ENCODE measurements at regions not wholly inside any gene's neighbourhood (a gene's known extent, or its start where the extent isn't known, plus 50 kb on each side); places are given as distances from the start of the nearest gene placed in this dataset.

DNA sequence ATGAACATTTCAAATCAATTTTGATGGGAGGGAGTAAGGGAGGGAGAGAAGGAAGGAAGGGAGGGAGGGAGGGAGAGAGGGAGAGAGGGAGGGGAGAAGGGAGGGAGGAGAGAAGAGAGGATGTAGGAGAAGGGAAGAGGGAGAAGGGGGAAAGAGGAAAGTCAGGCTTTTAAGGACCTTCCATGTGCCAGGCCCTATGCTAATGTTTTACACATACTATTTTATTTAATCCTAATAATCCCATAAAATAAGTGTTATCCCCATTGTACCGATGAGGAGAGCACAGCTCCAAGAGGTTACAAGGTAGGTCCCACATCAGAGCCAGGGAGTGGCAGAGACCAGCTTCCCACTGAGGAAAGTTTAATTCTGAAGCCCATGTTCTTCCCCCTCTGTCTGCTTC, 341.9 kb downstream of the RAB28 start (continued):
- TF ChIP-seq, protein P1, sequence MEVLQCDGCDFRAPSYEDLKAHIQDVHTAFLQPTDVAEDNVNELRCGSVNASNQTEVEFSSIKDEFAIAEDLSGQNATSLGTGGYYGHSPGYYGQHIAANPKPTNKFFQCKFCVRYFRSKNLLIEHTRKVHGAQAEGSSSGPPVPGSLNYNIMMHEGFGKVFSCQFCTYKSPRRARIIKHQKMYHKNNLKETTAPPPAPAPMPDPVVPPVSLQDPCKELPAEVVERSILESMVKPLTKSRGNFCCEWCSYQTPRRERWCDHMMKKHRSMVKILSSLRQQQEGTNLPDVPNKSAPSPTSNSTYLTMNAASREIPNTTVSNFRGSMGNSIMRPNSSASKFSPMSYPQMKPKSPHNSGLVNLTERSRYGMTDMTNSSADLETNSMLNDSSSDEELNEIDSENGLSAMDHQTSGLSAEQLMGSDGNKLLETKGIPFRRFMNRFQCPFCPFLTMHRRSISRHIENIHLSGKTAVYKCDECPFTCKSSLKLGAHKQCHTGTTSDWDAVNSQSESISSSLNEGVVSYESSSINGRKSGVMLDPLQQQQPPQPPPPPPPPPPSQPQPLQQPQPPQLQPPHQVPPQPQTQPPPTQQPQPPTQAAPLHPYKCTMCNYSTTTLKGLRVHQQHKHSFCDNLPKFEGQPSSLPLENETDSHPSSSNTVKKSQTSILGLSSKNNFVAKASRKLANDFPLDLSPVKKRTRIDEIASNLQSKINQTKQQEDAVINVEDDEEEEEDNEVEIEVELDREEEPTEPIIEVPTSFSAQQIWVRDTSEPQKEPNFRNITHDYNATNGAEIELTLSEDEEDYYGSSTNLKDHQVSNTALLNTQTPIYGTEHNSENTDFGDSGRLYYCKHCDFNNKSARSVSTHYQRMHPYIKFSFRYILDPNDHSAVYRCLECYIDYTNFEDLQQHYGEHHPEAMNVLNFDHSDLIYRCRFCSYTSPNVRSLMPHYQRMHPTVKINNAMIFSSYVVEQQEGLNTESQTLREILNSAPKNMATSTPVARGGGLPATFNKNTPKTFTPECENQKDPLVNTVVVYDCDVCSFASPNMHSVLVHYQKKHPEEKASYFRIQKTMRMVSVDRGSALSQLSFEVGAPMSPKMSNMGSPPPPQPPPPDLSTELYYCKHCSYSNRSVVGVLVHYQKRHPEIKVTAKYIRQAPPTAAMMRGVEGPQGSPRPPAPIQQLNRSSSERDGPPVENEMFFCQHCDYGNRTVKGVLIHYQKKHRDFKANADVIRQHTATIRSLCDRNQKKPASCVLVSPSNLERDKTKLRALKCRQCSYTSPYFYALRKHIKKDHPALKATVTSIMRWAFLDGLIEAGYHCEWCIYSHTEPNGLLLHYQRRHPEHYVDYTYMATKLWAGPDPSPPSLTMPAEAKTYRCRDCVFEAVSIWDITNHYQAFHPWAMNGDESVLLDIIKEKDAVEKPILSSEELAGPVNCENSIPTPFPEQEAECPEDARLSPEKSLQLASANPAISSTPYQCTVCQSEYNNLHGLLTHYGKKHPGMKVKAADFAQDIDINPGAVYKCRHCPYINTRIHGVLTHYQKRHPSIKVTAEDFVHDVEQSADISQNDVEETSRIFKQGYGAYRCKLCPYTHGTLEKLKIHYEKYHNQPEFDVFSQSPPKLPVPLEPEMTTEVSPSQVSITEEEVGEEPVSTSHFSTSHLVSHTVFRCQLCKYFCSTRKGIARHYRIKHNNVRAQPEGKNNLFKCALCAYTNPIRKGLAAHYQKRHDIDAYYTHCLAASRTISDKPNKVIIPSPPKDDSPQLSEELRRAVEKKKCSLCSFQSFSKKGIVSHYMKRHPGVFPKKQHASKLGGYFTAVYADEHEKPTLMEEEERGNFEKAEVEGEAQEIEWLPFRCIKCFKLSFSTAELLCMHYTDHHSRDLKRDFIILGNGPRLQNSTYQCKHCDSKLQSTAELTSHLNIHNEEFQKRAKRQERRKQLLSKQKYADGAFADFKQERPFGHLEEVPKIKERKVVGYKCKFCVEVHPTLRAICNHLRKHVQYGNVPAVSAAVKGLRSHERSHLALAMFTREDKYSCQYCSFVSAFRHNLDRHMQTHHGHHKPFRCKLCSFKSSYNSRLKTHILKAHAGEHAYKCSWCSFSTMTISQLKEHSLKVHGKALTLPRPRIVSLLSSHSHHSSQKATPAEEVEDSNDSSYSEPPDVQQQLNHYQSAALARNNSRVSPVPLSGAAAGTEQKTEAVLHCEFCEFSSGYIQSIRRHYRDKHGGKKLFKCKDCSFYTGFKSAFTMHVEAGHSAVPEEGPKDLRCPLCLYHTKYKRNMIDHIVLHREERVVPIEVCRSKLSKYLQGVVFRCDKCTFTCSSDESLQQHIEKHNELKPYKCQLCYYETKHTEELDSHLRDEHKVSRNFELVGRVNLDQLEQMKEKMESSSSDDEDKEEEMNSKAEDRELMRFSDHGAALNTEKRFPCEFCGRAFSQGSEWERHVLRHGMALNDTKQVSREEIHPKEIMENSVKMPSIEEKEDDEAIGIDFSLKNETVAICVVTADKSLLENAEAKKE (CRISPR knock-in tag; IDR thresholded peaks at IDR 0.05) = no peak

DNA sequence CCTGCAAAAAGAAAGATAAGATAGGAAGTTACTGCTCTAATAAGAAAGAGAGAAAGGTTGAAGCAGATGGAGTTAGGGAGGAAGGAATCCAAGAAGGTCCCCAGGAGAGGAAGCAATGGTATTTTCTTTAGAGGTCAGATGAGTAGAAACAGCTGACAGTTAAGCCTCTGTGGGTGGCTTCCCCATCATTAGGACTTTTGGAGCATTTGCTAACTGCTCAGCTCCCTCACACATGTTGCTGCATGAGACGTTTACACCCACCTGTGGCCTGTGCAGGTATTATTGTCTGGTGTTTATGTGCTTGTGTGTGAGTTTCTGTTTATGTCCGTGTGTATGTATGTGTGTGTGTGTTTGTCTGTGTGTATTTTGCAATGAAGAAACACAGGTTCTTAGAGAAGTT, 346.8 kb downstream of the RAB28 start:
- H3F3A ChIP-seq (replicated peaks; ENCODE audit: low read depth) = no peaks in the 10 kb centered on the region
- DNase-seq (ENCODE audit: low spot score) = no peak
- H3K4me2 ChIP-seq = no peak overlapping the region
- no peaks in the 10 kb centered on the region; the same call in 2 of the 3 replicates for H3K9me3 Mint-ChIP-seq
- H3K4me3 ChIP-seq = no peak overlapping the region
- no peak overlapping the region for H3K27ac ChIP-seq (ENCODE audit: low read depth)
- no peaks in the 10 kb centered on the region for H3K9me2 ChIP-seq (ENCODE audit: insufficient read depth)
- H3K4me3 Mint-ChIP-seq = no peak overlapping the region
- H3K27me3 ChIP-seq (ENCODE audit: insufficient read depth) = no peaks in the 10 kb centered on the region
- H3K27me3 Mint-ChIP-seq (ENCODE audit: insufficient read depth, low read depth, poor library complexity) = no peaks in the 10 kb centered on the region
- no peak overlapping the region for H2AFZ ChIP-seq
- TF ChIP-seq, protein P2, sequence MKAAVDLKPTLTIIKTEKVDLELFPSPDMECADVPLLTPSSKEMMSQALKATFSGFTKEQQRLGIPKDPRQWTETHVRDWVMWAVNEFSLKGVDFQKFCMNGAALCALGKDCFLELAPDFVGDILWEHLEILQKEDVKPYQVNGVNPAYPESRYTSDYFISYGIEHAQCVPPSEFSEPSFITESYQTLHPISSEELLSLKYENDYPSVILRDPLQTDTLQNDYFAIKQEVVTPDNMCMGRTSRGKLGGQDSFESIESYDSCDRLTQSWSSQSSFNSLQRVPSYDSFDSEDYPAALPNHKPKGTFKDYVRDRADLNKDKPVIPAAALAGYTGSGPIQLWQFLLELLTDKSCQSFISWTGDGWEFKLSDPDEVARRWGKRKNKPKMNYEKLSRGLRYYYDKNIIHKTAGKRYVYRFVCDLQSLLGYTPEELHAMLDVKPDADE (IDR thresholded peaks at IDR 0.05) = no peak
- no peak overlapping the region for H3K27ac Mint-ChIP-seq
- H3K4me1 ChIP-seq (ENCODE audit: insufficient read depth) = no peaks in the 10 kb centered on the region
- no peaks in the 10 kb centered on the region for H4K20me1 ChIP-seq (replicated peaks; ENCODE audit: insufficient read depth)
- H3K36me3 ChIP-seq (ENCODE audit: insufficient read depth) = no peaks in the 10 kb centered on the region
- ATAC-seq = no peak
- no peaks in the 10 kb centered on the region for H3K4me1 Mint-ChIP-seq
- no peaks in the 10 kb centered on the region for H3K79me2 ChIP-seq (replicated peaks; ENCODE audit: insufficient read depth)
- no peaks in the 10 kb centered on the region for H3K36me3 Mint-ChIP-seq (ENCODE audit: low read depth)

DNA sequence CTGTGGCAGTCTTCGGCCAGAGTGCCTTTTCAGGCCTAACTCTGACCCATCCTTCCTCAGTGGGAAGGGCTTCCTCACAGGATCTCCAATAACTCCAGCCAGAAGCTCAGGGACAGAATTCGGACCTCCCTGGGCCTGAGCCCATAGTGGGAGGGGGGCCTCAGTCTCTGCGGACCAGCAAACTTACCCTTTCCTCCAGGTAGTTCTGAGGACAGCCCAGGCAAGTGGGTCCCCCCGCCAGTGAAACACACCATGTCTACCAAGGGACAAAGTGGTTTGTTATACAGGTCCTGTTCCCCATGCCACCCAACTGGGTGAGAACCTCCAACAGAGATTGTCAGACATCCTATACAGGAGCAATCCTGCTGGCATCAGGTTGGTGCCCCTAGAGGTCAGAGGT, 350.4 kb downstream of the RAB28 start:
- Mint-ChIP-seq H3K36me3 (ENCODE audit: low read depth) (no peaks in the 10 kb centered on the region), H3K27ac (no peak overlapping the region), H3K9me3 (peaks cover 3% of the 10 kb centered on the region; the same call in 1 of the 3 replicates), H3K4me1 (no peaks in the 10 kb centered on the region), H3K4me3 (no peak overlapping the region), H3K27me3 (ENCODE audit: insufficient read depth, low read depth, poor library complexity) (no peaks in the 10 kb centered on the region)
- no peak for DNase-seq (ENCODE audit: low spot score)
- H3K4me3 ChIP-seq = no peak overlapping the region
- H3K27ac ChIP-seq (ENCODE audit: low read depth) = no peak overlapping the region
- no peak for ATAC-seq
- H3K9me2 ChIP-seq (ENCODE audit: insufficient read depth) = no peaks in the 10 kb centered on the region
- no peaks in the 10 kb centered on the region for H3K4me1 ChIP-seq (ENCODE audit: insufficient read depth)
- H4K20me1 ChIP-seq (replicated peaks; ENCODE audit: insufficient read depth) = no peaks in the 10 kb centered on the region
- no peak overlapping the region for H3K4me2 ChIP-seq
- no peaks in the 10 kb centered on the region for H3K36me3 ChIP-seq (ENCODE audit: insufficient read depth)
- H2AFZ ChIP-seq = no peak overlapping the region
- no peaks in the 10 kb centered on the region for H3K79me2 ChIP-seq (replicated peaks; ENCODE audit: insufficient read depth)
- H3F3A ChIP-seq (replicated peaks; ENCODE audit: low read depth) = no peaks in the 10 kb centered on the region
- H3K27me3 ChIP-seq (ENCODE audit: insufficient read depth) = no peaks in the 10 kb centered on the region
- TF ChIP-seq, protein P3, sequence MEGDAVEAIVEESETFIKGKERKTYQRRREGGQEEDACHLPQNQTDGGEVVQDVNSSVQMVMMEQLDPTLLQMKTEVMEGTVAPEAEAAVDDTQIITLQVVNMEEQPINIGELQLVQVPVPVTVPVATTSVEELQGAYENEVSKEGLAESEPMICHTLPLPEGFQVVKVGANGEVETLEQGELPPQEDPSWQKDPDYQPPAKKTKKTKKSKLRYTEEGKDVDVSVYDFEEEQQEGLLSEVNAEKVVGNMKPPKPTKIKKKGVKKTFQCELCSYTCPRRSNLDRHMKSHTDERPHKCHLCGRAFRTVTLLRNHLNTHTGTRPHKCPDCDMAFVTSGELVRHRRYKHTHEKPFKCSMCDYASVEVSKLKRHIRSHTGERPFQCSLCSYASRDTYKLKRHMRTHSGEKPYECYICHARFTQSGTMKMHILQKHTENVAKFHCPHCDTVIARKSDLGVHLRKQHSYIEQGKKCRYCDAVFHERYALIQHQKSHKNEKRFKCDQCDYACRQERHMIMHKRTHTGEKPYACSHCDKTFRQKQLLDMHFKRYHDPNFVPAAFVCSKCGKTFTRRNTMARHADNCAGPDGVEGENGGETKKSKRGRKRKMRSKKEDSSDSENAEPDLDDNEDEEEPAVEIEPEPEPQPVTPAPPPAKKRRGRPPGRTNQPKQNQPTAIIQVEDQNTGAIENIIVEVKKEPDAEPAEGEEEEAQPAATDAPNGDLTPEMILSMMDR (conservative IDR thresholded peaks at IDR 0.05; ENCODE audit: low read depth in 2 of 2) = no peak
- TF ChIP-seq ZNF331 (CRISPR knock-in tag; IDR thresholded peaks at IDR 0.05; ENCODE audit: low read depth) (no peak), EZH2 (IDR thresholded peaks at IDR 0.05; ENCODE audit: low read depth, unreplicated experiment) (no peak), POLR2AphosphoS5 (IDR thresholded peaks at IDR 0.05; ENCODE audit: low read depth) (no peak), CREB1 (CRISPR knock-in tag; IDR thresholded peaks at IDR 0.05; ENCODE audit: low read depth) (no peak), JUNB (IDR thresholded peaks at IDR 0.05; ENCODE audit: unreplicated experiment) (no peak), STAT1 (IDR thresholded peaks at IDR 0.05; ENCODE audit: unreplicated experiment) (no peak)
- TF ChIP-seq, protein P2 (IDR thresholded peaks at IDR 0.05) = no peak
